Right lobe of liver (tissue), 4 donors: ENCODE measurements at regions not wholly inside any gene's neighbourhood (a gene's known extent, or its start where the extent isn't known, plus 50 kb on each side); places are given as distances from the start of the nearest gene placed in this dataset.

Source experiments
- CTCF ChIP-seq, 4 donors: fragments of 200-600 bp in 3 of 4; fragments of 450-650 bp in 1 of 4; IDR thresholded peaks; one replicate each; pipeline versions ENCODE4 v1.5.1 to v1.8.0; 2016 to 2022; ENCODE audit warnings: antibody characterized with exemption in 4 of 4, mild to moderate bottlenecking in 2 of 4
- POLR2A ChIP-seq: fragments of 450-650 bp; IDR thresholded peaks from one replicate; pipeline ENCODE4 v1.6.1; 2017; ENCODE audit warnings: antibody characterized with exemption, mild to moderate bottlenecking
- donor health status: DM: no; HTN: no; CAD: no.
- donor health status: DM: no; HTN: no; CAD: no.
- donor health status: DM: no; HTN: yes; CAD: no.

GRCh38 chr13:70755456-70755855, 647.2 kb upstream of the KLHL1 start:
- TF ChIP-seq CTCF (IDR thresholded peaks at IDR 0.05): no peak
- TF ChIP-seq POLR2A: no peak
